NAMALWA (cell line): ENCODE measurements at regions not wholly inside any gene's neighbourhood (a gene's known extent, or its start where the extent isn't known, plus 50 kb on each side); places are given as distances from the start of the nearest gene placed in this dataset.

ENCODE experiments used
- DNase-seq: peaks from one replicate; pipeline ENCODE4 v3.0.0-alpha.2; 2015; ENCODE audit warnings: low spot score

- no peak for DNase-seq
Observed at GRCh38 chr2:204237416-204237815, 300.9 kb downstream of the ICOS start.

GRCh38 chr2:204239411-204240165 is 303.0 kb downstream of the ICOS start:
- no peak for DNase-seq

GRCh38 chr2:204240961-204241360 is 304.3 kb upstream of the PARD3B start:
- DNase-seq: no peak

GRCh38 chr2:204249437-204249836 is 295.8 kb upstream of the PARD3B start:
- DNase-seq: no peak

GRCh38 chr2:204250692-204251091 is 294.6 kb upstream of the PARD3B start:
- DNase-seq: no peak

GRCh38 chr2:204251158-204251997 is 293.9 kb upstream of the PARD3B start:
- no peak for DNase-seq

- no peak for DNase-seq
Observed at GRCh38 chr2:204251998-204252376, 293.3 kb upstream of the PARD3B start.

- DNase-seq: no peak
Observed at GRCh38 chr2:204255071-204255470, 290.2 kb upstream of the PARD3B start.

GRCh38 chr2:204255526-204255925 is 289.7 kb upstream of the PARD3B start:
- DNase-seq: no peak

- no peak for DNase-seq
Observed at GRCh38 chr2:204257781-204258180, 287.5 kb upstream of the PARD3B start.

GRCh38 chr2:204258890-204259289 is 286.4 kb upstream of the PARD3B start:
- DNase-seq: no peak

GRCh38 chr2:204260162-204260877 is 285.0 kb upstream of the PARD3B start:
- DNase-seq: peak; percentile 71

- no peak for DNase-seq
Observed at GRCh38 chr2:204260901-204261300, 284.4 kb upstream of the PARD3B start.

GRCh38 chr2:204261846-204262245 is 283.4 kb upstream of the PARD3B start:
- no peak for DNase-seq

- no peak for DNase-seq
Observed at GRCh38 chr2:204264085-204264553, 281.2 kb upstream of the PARD3B start.

GRCh38 chr2:204264621-204265140 is 280.6 kb upstream of the PARD3B start:
- no peak for DNase-seq

- no peak for DNase-seq
Observed at GRCh38 chr2:204265681-204266181, 279.5 kb upstream of the PARD3B start.

GRCh38 chr2:204268458-204268857 is 276.8 kb upstream of the PARD3B start:
- no peak for DNase-seq

- no peak for DNase-seq
Observed at GRCh38 chr2:204268971-204269370, 276.3 kb upstream of the PARD3B start.

- DNase-seq: no peak
Observed at GRCh38 chr2:204272089-204272488, 273.2 kb upstream of the PARD3B start.

GRCh38 chr2:204272610-204273287 is 272.5 kb upstream of the PARD3B start:
- DNase-seq: no peak

GRCh38 chr2:204274429-204274828 is 270.8 kb upstream of the PARD3B start:
- DNase-seq: no peak
